ENCODE measurements at regions not wholly inside any gene's neighbourhood (a gene's known extent, or its start where the extent isn't known, plus 50 kb on each side); places are given as distances from the start of the nearest gene placed in this dataset.

GRCh38 chr21:39052718-39053117 lies 130.5 kb downstream of the PSMG1 start:
- DNase-seq: no peak

DNA sequence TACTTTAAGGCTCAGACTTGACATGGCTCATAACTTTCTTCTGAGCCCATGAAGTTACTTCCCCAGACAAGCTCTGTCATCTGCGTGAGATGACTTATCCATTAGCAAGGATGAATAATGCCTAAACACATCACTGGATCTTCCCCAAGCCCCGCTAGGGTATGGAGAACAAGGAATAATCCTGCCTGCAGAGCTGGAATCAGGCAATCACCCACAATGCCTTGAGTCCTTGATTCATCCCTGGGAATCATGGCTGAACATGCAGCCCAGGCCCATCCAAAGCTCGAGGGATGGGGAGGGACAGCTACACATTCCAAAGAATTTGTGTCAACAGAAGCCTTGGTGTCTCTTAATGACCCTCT lies 131.7 kb downstream of the PSMG1 start:
- DNase-seq: no peak

- no peak for DNase-seq
These were observed 132.2 kb downstream of the PSMG1 start for GRCh38 chr21:39050841-39051587.

GRCh38 chr21:39048574-39048973 lies 134.7 kb downstream of the PSMG1 start:
- no peak for DNase-seq

- no peak for DNase-seq
These were observed 135.2 kb downstream of the PSMG1 start for GRCh38 chr21:39048064-39048463.

- no peak for DNase-seq
These were observed 136.2 kb downstream of the PSMG1 start for GRCh38 chr21:39047046-39047445.

- DNase-seq: no peak
These were observed 136.9 kb downstream of the PSMG1 start for GRCh38 chr21:39046236-39046916.

- no peak for DNase-seq
These were observed 141.4 kb downstream of the PSMG1 start for GRCh38 chr21:39041816-39042215.

DNA sequence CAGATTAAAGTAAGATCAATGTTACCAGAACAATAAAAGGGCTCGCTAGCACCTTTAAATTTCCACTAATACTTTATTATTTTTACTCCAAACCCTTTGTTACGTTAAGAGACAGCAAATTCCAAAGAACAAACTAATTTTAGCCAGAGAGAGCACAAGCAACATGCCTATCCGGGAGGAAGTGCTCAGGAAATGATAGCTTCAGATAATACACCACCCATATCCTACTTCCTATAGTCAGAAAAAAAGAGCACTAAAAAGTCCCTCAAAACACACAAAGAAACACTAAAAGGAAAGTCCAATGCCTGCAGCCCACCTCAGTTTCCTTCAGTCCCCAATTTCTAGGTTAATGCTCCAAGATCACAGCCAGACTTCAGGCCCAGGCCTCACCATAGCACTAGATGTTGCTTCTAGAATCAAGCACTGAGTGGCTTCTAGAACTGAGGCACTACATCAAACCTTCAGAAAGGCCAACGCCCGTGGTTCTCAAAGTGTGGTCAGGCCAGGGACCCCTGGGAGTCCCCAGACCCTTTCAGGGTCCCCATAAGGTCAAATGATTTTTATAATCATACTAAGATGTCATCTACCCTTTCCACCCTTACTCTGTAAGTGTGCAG lies 142.6 kb downstream of the PSMG1 start:
- DNase-seq: no peak

- no peak for DNase-seq
These were observed 145.3 kb downstream of the PSMG1 start for GRCh38 chr21:39037807-39038405.

DNA sequence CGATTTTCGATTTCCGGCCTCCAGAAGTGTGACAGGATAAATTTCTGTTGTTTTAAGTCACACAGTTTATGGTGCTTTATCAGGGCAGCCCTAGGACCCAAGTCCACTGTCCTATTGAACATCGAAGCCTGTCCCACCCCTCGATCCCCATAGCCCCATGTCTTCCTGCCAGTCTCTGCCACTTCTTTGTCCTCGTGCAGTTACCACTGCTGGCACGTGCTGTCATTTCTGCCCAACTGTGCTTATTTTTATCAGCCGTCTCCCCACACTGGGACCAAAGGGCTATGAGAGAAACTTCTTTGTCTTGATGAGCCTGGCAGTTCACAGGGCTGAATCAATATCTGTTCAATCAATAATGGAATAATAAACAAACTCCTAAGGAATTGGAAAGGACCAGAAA lies 146.7 kb downstream of the PSMG1 start:
- DNase-seq: no peak

DNA sequence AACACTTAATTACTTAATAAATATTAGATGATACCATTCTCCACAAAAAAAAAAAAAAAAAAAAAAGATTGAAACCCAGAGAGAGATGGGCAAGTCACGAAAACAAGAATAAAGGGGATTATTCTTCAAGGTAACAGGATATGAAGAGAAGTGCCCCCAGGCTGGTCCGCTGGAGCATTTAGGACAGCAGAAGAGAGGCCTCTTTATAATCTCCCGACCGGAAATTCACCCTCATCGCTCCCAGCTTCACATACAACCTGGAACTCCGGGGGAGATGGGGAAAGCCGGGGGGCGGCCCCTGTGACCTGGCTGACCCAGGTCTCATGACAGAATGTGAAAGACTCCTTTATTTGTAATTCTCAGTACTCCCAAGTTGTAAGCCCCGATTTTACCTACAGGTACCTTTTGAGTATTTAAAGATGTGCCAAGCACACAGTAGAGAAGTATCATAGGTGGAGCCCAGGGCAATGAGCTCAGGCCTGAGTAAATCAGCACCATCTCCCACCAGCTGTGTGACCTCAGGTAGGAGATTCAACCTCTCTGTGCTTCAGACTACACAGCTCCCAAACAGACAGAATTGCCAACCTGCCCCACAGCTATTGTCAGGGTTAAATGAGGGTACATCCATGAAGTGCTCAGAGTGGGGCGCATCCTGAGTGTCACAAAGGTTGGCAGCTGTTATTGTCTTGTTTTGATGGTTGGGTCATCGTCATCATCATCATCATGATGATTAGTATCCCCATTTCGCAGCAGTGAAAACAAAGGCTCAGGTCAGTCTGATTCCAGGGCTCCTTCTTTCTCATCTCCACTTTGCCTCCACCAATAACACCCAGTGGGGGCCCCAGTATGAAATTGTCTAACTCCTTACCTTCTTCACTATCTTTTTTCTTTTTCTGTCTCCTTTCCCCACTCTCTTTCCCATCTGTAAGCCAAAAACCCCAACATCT lies 148.4 kb downstream of the PSMG1 start:
- DNase-seq: no peak

- DNase-seq: no peak
These were observed 149.2 kb downstream of the PSMG1 start for GRCh38 chr21:39033878-39034589.

- no peak for DNase-seq
These were observed 153.1 kb downstream of the PSMG1 start for GRCh38 chr21:39029900-39030884.

GRCh38 chr21:39029086-39029755 lies 154.0 kb downstream of the PSMG1 start:
- no peak for DNase-seq

- no peak for DNase-seq
These were observed 158.1 kb downstream of the PSMG1 start for GRCh38 chr21:39025198-39025597.

DNA sequence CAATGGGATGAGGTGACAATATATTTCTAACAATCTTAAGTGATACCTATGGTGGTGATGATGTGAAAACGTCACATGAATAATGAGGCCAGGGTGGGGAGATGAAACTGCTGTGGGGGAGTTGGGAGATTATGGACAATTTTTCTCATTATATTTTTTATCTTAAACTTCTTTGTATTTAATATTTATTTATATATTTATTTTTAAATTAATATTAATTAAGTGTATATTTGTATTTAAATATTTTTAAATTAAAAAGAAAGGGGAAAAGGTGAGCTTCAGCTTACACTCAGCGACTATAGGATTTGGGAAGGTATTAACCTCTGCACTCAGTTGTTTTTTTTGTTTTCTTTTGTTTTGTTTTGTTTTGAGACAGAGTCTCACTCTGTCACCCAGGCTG lies 158.7 kb downstream of the PSMG1 start:
- no peak for DNase-seq

DNA sequence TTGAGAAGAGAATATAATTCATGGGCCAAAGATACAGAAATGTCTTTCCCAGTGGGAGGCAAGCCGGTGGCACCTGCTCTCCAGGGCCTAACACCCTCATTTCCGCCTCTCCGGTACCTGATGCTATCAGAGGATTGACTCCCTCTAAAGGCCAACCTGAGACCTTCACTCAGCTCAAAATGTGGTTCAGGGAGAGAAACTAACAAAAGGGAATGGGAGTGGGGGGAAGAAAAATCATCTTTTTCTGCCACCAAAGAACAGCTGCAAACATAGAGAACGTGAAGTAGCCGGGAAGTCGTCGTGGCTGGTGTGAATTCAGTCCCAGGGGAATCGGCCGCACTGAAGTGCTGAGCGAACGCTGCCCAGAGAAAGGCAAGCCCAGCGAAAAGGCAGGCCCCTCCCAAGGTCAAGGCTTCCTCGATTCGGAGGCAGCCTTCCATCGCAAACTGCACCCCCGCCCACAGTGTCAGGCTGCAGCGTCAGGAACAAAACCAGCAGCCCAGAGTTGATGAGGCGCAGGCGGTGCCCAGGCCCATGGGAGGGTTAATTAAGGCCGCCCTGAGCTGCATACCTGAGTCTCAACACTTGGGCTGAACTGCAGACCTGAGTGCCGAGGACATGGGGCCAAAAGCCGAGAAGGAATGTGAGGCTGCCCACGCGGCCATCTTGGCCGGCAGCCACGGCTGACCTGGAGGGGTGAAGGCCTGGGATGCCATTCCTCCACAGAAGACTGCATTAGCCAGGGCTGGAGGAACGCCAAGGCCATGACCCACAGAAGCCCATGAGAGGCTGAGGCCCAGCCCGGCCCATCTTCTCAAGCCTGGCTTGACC lies 160.2 kb downstream of the PSMG1 start:
- no peak for DNase-seq

DNA sequence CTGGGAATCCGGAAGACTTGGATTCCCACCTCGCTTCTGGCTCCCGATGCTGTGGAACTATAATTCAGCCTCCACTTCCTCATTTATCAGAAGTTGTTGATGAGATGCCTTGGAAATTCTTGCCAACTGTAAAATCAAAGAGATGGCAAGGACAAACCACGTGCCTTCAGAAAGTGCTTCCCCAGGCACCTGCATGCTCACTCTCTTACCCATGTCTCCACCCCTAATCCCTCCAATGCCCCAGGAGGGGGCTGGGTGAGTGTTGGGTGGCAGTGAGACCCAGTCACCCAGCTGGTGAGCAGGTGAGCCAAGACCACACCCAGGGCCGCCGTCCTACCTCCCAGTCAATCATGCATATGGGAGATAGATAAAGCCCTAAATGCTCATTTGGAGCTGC lies 160.8 kb downstream of the PSMG1 start:
- DNase-seq: no peak

Measured in C1 segment of cervical spinal cord (tissue), 14 donors.